ENCODE measurements at regions not wholly inside any gene's neighbourhood (a gene's known extent, or its start where the extent isn't known, plus 50 kb on each side); places are given as distances from the start of the nearest gene placed in this dataset.

DNA sequence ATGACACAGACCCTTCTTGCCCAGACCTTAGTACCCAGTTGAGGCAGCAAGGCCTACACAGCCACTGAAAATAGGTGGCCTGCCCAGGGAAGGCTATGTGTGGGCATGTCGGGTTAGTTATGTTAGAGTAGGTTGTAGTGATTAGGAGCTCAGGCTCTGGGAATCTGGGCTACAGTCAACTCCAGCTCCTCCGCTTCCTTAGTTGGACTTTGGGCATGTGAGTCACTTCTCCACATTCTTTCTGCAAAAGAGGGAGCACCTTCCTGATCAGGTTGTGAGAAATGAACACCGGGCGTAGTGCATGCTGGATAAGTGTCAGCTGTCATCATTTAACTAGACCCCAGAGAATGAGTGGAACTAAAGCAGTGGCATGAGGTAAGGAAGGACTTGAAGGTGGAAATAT is 64.8 kb downstream of the ARHGAP35 start:
- H3K4me3 ChIP-seq (ENCODE audit: low read depth in 2 of 2, low read length in 2 of 2), result no peak overlapping the region
- no TSS peak for BruUV-seq (replicated peaks)
- CTCF ChIA-PET, result no interaction called here
- peaks cover 47% of the 10 kb centered on the region for H3K4me1 ChIP-seq (ENCODE audit: control insufficient read depth, insufficient read depth, low read length)
- H3K9me3 ChIP-seq (ENCODE audit: control insufficient read depth, insufficient read depth, low read depth, low read length), result no peaks in the 10 kb centered on the region
- H3K27ac ChIP-seq (ENCODE audit: low read length), result peak overlapping the region; percentile 83
- intact Hi-C loops (cut with micrococcal nuclease; ENCODE audit: unreplicated experiment) (loop anchor here (10.0 kb wide), 1 partner anchor 61 kb away; the partner anchor contains the start of gene ARHGAP35), in situ Hi-C loops (cut with HindIII; ENCODE audit: low pct_unique_long_range_greater_than_20kb, low sequenced_read_pairs) (no loop called here)
- no peaks in the 10 kb centered on the region for H3K27me3 ChIP-seq (ENCODE audit: control insufficient read depth, insufficient read depth, low read length)
- TF ChIP-seq TCF7L2 (IDR thresholded peaks at IDR 0.05; ENCODE audit: low read depth, low read length) (no peak), POLR2AphosphoS5 (IDR thresholded peaks at IDR 0.05; ENCODE audit: low read depth, low read length) (no peak), SIN3A (IDR thresholded peaks at IDR 0.05; ENCODE audit: borderline replicate concordance, insufficient read depth, low read depth, low read length) (no peak)
- TF ChIP-seq, protein P1, sequence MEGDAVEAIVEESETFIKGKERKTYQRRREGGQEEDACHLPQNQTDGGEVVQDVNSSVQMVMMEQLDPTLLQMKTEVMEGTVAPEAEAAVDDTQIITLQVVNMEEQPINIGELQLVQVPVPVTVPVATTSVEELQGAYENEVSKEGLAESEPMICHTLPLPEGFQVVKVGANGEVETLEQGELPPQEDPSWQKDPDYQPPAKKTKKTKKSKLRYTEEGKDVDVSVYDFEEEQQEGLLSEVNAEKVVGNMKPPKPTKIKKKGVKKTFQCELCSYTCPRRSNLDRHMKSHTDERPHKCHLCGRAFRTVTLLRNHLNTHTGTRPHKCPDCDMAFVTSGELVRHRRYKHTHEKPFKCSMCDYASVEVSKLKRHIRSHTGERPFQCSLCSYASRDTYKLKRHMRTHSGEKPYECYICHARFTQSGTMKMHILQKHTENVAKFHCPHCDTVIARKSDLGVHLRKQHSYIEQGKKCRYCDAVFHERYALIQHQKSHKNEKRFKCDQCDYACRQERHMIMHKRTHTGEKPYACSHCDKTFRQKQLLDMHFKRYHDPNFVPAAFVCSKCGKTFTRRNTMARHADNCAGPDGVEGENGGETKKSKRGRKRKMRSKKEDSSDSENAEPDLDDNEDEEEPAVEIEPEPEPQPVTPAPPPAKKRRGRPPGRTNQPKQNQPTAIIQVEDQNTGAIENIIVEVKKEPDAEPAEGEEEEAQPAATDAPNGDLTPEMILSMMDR (IDR thresholded peaks at IDR 0.05), result no peak
- TF ChIP-seq, protein P2, sequence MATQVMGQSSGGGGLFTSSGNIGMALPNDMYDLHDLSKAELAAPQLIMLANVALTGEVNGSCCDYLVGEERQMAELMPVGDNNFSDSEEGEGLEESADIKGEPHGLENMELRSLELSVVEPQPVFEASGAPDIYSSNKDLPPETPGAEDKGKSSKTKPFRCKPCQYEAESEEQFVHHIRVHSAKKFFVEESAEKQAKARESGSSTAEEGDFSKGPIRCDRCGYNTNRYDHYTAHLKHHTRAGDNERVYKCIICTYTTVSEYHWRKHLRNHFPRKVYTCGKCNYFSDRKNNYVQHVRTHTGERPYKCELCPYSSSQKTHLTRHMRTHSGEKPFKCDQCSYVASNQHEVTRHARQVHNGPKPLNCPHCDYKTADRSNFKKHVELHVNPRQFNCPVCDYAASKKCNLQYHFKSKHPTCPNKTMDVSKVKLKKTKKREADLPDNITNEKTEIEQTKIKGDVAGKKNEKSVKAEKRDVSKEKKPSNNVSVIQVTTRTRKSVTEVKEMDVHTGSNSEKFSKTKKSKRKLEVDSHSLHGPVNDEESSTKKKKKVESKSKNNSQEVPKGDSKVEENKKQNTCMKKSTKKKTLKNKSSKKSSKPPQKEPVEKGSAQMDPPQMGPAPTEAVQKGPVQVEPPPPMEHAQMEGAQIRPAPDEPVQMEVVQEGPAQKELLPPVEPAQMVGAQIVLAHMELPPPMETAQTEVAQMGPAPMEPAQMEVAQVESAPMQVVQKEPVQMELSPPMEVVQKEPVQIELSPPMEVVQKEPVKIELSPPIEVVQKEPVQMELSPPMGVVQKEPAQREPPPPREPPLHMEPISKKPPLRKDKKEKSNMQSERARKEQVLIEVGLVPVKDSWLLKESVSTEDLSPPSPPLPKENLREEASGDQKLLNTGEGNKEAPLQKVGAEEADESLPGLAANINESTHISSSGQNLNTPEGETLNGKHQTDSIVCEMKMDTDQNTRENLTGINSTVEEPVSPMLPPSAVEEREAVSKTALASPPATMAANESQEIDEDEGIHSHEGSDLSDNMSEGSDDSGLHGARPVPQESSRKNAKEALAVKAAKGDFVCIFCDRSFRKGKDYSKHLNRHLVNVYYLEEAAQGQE (IDR thresholded peaks at IDR 0.05; ENCODE audit: insufficient read depth in 1 of 2, low read depth in 2 of 2, low read length in 1 of 2), result no peak
- ATAC-seq, result no peak; the same call in 1 of the 2 replicates
- DNase-seq (ENCODE audit: low read depth, low spot score), result no peak
- POLR2A ChIA-PET, result interaction anchor here (0.6 to 0.7 kb wide), 2 partner anchors 26 to 64 kb away, joined by 3 to 4 read pairs; no protein-coding TSS in a partner anchor
- peaks cover 5% of the 10 kb centered on the region; the same call in 1 of the 2 replicates for H3K36me3 ChIP-seq (ENCODE audit: control insufficient read depth, insufficient read depth, low read length)

DNA sequence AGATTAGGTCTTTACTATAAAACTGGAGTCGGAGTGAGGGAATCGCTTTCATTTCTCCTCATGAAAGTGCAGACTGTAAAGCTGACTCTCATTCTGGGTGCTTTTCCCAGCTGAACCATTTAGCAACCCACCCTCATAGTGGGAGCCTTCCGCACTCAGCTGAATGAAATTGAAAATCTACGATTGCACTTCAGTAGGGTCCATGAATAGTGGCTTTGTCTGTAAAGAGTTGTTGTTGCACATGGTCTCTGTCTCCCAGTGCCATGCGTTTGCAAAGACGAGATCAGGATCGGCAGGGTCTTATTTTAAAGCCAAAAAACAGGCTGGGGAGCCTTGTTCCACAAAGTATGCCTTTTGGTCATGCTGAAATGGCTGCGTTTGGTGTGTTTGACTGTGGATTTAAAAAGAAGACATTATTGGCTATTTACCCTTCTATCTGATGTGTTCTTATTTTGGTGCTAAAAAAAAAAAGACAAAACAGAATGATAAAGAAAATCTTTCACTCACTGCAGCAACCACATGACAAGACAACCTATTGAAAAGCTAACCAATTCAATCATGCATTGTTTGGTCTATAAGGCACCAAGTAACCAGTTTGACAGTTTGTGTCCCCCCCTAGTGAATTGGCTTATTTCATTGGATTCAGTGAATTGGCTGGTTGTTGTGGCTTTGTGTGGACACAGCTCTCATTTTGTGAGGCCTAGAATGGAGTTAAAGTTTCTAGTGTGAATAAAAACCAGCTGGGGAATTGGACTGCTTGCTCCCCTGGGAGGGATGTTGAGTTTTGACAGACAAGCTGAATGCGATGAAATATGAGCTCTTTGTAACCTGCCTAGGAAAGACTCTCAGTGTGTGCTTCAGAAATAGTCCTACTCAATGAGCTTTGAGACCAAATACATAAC is 65.6 kb downstream of the ARHGAP35 start:
- TF ChIP-seq TCF7L2 (IDR thresholded peaks at IDR 0.05; ENCODE audit: low read depth, low read length) (no peak), SIN3A (IDR thresholded peaks at IDR 0.05; ENCODE audit: borderline replicate concordance, insufficient read depth, low read depth, low read length) (no peak), POLR2AphosphoS5 (IDR thresholded peaks at IDR 0.05; ENCODE audit: low read depth, low read length) (no peak)
- TF ChIP-seq, protein P2 (IDR thresholded peaks at IDR 0.05; ENCODE audit: insufficient read depth in 1 of 2, low read depth in 2 of 2, low read length in 1 of 2), result no peak; a peak in 1 of 4 replicates
- TF ChIP-seq, protein P1 (IDR thresholded peaks at IDR 0.05), result no peak
- BruUV-seq (replicated peaks), result no TSS peak
- ChIA-PET CTCF (interaction anchor here (0.5 kb wide), 1 partner anchor 14 kb away, joined by 3 read pairs; no protein-coding TSS in a partner anchor), POLR2A (interaction anchor here (0.6 kb wide), 1 partner anchor 27 kb away, joined by 3 read pairs; no protein-coding TSS in a partner anchor)
- Histone ChIP-seq H3K9me3 (ENCODE audit: control insufficient read depth, insufficient read depth, low read depth, low read length) (no peaks in the 10 kb centered on the region), H3K36me3 (ENCODE audit: control insufficient read depth, insufficient read depth, low read length) (peaks cover 5% of the 10 kb centered on the region; the same call in 1 of the 2 replicates), H3K4me1 (ENCODE audit: control insufficient read depth, insufficient read depth, low read length) (peaks cover 49% of the 10 kb centered on the region), H3K27ac (ENCODE audit: low read length) (peak overlapping the region; percentile 83), H3K4me3 (ENCODE audit: low read depth in 2 of 2, low read length in 2 of 2) (no peak overlapping the region), H3K27me3 (ENCODE audit: control insufficient read depth, insufficient read depth, low read length) (no peaks in the 10 kb centered on the region)
- intact Hi-C loops (cut with micrococcal nuclease; ENCODE audit: unreplicated experiment), result loop anchor here (10.0 kb wide), 1 partner anchor 62 kb away; the partner anchor contains the start of gene ARHGAP35
- in situ Hi-C loops (cut with HindIII; ENCODE audit: low pct_unique_long_range_greater_than_20kb, low sequenced_read_pairs), result no loop called here
- ATAC-seq, result no peak
- no peak for DNase-seq (ENCODE audit: low read depth, low spot score)
